Progenitor cell of endocrine pancreas (in vitro differentiated cells): ENCODE measurements at regions not wholly inside any gene's neighbourhood (a gene's known extent, or its start where the extent isn't known, plus 50 kb on each side); places are given as distances from the start of the nearest gene placed in this dataset.

Experiments used
- DNase-seq: peaks from one replicate; pipeline ENCODE4 v3.0.0; 2021; ENCODE audit warnings: low spot score; ENCODE audit not compliant: unreplicated experiment
- H3K27ac Mint-ChIP-seq: 2 replicates; pipeline ENCODE4 v1.8.0; 2021; ENCODE audit warnings: mild to moderate bottlenecking, moderate library complexity, mixed read lengths
- H3K27me3 Mint-ChIP-seq: 2 replicates; pipeline ENCODE4 v1.8.0; 2021; ENCODE audit warnings: mixed read lengths
- H3K36me3 Mint-ChIP-seq: 2 replicates; pipeline ENCODE4 v1.8.0; 2022; ENCODE audit warnings: mixed read lengths; ENCODE audit not compliant: insufficient read depth
- H3K4me1 Mint-ChIP-seq: 2 replicates; pipeline ENCODE4 v1.8.0; 2021; ENCODE audit warnings: low read depth, mixed read lengths
- H3K4me3 Mint-ChIP-seq: 2 replicates; pipeline ENCODE4 v1.8.0; 2021; ENCODE audit warnings: low read depth, mild to moderate bottlenecking, moderate library complexity, mixed read lengths
- H3K9me3 Mint-ChIP-seq: 2 replicates; pipeline ENCODE4 v1.8.0; 2021; ENCODE audit warnings: low read depth, mixed read lengths
- TF ChIP-seq, protein P1 (sequence below): fragments of 200-600 bp; sonication (generic); IDR thresholded peaks from one replicate; pipeline ENCODE4 v1.5.0; 2021; ENCODE audit warnings: antibody characterized with exemption, mild to moderate bottlenecking; ENCODE audit not compliant: unreplicated experiment

- no peaks in the 10 kb centered on the region for H3K36me3 Mint-ChIP-seq
- H3K27me3 Mint-ChIP-seq: peaks cover 6% of the 10 kb centered on the region
- TF ChIP-seq, protein P1, sequence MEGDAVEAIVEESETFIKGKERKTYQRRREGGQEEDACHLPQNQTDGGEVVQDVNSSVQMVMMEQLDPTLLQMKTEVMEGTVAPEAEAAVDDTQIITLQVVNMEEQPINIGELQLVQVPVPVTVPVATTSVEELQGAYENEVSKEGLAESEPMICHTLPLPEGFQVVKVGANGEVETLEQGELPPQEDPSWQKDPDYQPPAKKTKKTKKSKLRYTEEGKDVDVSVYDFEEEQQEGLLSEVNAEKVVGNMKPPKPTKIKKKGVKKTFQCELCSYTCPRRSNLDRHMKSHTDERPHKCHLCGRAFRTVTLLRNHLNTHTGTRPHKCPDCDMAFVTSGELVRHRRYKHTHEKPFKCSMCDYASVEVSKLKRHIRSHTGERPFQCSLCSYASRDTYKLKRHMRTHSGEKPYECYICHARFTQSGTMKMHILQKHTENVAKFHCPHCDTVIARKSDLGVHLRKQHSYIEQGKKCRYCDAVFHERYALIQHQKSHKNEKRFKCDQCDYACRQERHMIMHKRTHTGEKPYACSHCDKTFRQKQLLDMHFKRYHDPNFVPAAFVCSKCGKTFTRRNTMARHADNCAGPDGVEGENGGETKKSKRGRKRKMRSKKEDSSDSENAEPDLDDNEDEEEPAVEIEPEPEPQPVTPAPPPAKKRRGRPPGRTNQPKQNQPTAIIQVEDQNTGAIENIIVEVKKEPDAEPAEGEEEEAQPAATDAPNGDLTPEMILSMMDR: no peak
- no peak for DNase-seq
- H3K4me3 Mint-ChIP-seq: no peak overlapping the region
- no peaks in the 10 kb centered on the region for H3K9me3 Mint-ChIP-seq
- no peak overlapping the region for H3K27ac Mint-ChIP-seq
- H3K4me1 Mint-ChIP-seq: no peaks in the 10 kb centered on the region
Observed at GRCh38 chr10:31081937-31082840, 50.5 kb upstream of the ZNF438 start.

- Mint-ChIP-seq H3K4me1 (no peaks in the 10 kb centered on the region), H3K27ac (no peak overlapping the region), H3K4me3 (no peak overlapping the region), H3K27me3 (peaks cover 6% of the 10 kb centered on the region), H3K36me3 (no peaks in the 10 kb centered on the region), H3K9me3 (no peaks in the 10 kb centered on the region)
- DNase-seq: no peak
- TF ChIP-seq, protein P1: peak; percentile 32
Observed at GRCh38 chr10:31083765-31084184, 52.1 kb upstream of the ZNF438 start.

DNA sequence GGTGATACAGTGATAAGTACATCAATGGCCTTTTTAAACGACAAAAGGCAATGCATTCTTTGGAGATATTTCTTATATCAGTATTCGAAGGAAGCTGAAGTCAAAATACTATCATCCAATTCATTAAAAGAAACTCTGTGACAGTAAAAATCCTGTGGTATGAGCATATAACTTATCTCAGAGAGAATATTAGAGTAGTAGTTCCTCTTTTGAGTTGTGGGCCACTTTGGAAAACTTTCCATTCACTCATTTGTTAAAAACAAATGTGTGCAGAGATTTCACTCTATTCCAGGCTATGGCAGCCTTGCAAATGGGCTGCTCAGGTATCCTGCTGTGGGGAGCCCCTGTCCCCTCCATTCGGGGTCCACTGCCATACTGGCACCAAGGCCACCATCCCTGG lies 55.3 kb upstream of the ZNF438 start:
- TF ChIP-seq, protein P1: no peak
- no peaks in the 10 kb centered on the region for H3K36me3 Mint-ChIP-seq

GRCh38 chr10:31087851-31088250 lies 56.2 kb upstream of the ZNF438 start:
- Mint-ChIP-seq H3K9me3 (no peaks in the 10 kb centered on the region), H3K27me3 (no peaks in the 10 kb centered on the region), H3K27ac (no peak overlapping the region), H3K4me1 (no peaks in the 10 kb centered on the region), H3K4me3 (no peak overlapping the region), H3K36me3 (no peaks in the 10 kb centered on the region)
- TF ChIP-seq, protein P1: no peak
- no peak for DNase-seq

More for the DNA sequence above, 55.3 kb upstream of the ZNF438 start:
- no peak for DNase-seq
- H3K27me3 Mint-ChIP-seq: no peaks in the 10 kb centered on the region
- H3K27ac Mint-ChIP-seq: no peak overlapping the region
- H3K4me3 Mint-ChIP-seq: no peak overlapping the region
- no peaks in the 10 kb centered on the region for H3K4me1 Mint-ChIP-seq
- no peaks in the 10 kb centered on the region for H3K9me3 Mint-ChIP-seq

GRCh38 chr10:31090894-31091607 lies 59.4 kb upstream of the ZNF438 start:
- TF ChIP-seq, protein P1: no peak
- Mint-ChIP-seq H3K9me3 (no peaks in the 10 kb centered on the region), H3K4me3 (no peak overlapping the region), H3K36me3 (no peaks in the 10 kb centered on the region), H3K27me3 (peaks cover 6% of the 10 kb centered on the region), H3K27ac (no peak overlapping the region), H3K4me1 (no peaks in the 10 kb centered on the region)
- DNase-seq: no peak
